ENCODE measurements at regions not wholly inside any gene's neighbourhood (a gene's known extent, or its start where the extent isn't known, plus 50 kb on each side); places are given as distances from the start of the nearest gene placed in this dataset.

GRCh38 chr5:175820230-175820629 lies 51.1 kb upstream of the CPLX2 start:
- no peak for ATAC-seq
- no peaks in the 10 kb centered on the region for H3K9me3 ChIP-seq
- H3K4me3 ChIP-seq = no peak overlapping the region
- DNase-seq = no peak
- H3K27me3 ChIP-seq = peaks cover 7% of the 10 kb centered on the region
- H3K4me1 ChIP-seq = no peaks in the 10 kb centered on the region
- no peaks in the 10 kb centered on the region for H3K36me3 ChIP-seq
- H3K27ac ChIP-seq = no peak overlapping the region
- intact Hi-C loops (cut with DNase I) = no loop called here
- no peak for TF ChIP-seq CTCF (IDR thresholded peaks at IDR 0.05)
